GM10248 (cell line): ENCODE measurements at regions not wholly inside any gene's neighbourhood (a gene's known extent, or its start where the extent isn't known, plus 50 kb on each side); places are given as distances from the start of the nearest gene placed in this dataset.

Experiments used
- CTCF ChIA-PET: fragments of 300-600 bp; sonication (Branson Sonifier 250); formaldehyde crosslinking; extraction: SDS; loops from one replicate; lab custom pipeline; 2021; ENCODE audit warnings: antibody characterized with exemption; lab: Yijun Ruan, JAX
- POLR2A ChIA-PET: fragments of 350-650 bp; sonication (Branson Sonifier 250); formaldehyde crosslinking; extraction: SDS; loops from one replicate; lab custom pipeline; 2020; ENCODE audit warnings: antibody characterized with exemption; lab: Yijun Ruan, JAX
- DNase-seq: peaks from one replicate; pipeline ENCODE4 v3.0.0; 2012; ENCODE audit errors: extremely low spot score
- TF ChIP-seq, protein P1 (sequence below): IDR thresholded peaks from 2 replicates; pipeline ENCODE4 v1.5.1; 2012; ENCODE audit warnings: mild to moderate bottlenecking, low read depth; ENCODE audit errors: extremely low read depth, missing control alignments, control extremely low read depth

DNA sequence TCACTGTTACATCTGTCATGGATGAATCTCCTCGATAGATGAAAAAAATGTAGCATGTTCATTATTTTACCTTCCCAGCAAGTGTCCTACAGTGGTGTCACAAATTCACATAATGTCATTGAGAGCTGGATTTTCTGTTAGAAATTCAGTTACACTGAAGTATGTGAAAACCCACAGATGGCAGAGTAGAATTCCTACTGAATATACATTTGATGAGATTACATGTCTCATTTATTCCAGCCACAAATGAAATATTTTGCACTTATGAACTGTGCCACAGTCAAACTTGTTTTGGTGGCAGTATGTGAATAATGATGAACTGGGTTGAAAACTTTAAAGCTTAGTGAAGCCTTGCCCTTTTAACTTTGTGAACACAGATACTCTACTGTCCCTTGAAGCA is 301.9 kb upstream of the DPYD start:
- POLR2A ChIA-PET = no interaction called here
- CTCF ChIA-PET = no interaction called here
- no peak for DNase-seq
- TF ChIP-seq, protein P1, sequence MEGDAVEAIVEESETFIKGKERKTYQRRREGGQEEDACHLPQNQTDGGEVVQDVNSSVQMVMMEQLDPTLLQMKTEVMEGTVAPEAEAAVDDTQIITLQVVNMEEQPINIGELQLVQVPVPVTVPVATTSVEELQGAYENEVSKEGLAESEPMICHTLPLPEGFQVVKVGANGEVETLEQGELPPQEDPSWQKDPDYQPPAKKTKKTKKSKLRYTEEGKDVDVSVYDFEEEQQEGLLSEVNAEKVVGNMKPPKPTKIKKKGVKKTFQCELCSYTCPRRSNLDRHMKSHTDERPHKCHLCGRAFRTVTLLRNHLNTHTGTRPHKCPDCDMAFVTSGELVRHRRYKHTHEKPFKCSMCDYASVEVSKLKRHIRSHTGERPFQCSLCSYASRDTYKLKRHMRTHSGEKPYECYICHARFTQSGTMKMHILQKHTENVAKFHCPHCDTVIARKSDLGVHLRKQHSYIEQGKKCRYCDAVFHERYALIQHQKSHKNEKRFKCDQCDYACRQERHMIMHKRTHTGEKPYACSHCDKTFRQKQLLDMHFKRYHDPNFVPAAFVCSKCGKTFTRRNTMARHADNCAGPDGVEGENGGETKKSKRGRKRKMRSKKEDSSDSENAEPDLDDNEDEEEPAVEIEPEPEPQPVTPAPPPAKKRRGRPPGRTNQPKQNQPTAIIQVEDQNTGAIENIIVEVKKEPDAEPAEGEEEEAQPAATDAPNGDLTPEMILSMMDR = no peak

DNA sequence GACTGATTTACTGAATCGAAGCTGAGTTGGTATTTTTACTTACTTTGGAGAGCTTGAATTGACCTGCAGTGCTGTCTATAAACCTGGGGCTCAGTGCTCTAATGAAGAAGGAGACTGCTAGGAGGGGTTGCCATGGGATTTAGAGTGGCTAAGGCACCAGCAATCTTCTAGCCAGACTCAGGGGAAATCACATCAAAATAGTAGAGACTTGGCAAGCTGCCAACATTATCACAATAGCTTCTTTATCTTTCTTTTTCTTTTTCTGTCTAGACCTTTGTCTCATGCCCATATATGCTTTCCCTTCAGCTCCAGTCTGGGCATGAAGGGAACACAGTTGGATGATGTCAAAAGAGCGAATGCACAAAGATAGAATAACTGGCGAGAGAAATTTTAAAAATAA is 301.1 kb upstream of the DPYD start:
- POLR2A ChIA-PET = no interaction called here

DNA sequence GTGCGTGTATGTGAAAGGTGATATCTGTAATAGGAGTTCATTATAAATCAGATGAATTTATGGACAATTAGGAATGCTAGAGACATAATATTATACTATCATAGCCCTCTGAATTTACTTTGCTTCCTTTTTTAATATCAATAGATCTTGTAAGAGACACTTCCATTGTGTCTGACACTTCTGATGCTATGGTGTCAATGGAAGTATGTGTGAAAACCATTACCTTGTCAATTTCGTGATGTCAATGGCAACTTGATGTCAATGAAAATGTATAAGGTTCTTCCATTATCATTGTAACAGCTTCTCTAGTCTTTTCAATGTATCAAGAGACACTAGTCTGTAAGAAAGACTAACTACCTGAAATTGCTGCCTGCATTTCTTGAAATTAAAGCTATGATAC is 296.8 kb upstream of the DPYD start:
- ChIA-PET CTCF (no interaction called here), POLR2A (no interaction called here)
- no peak for DNase-seq
- TF ChIP-seq, protein P1 = no peak

More for the DNA sequence above, 301.1 kb upstream of the DPYD start:
- CTCF ChIA-PET = no interaction called here
- TF ChIP-seq, protein P1 = no peak
- DNase-seq = no peak

DNA sequence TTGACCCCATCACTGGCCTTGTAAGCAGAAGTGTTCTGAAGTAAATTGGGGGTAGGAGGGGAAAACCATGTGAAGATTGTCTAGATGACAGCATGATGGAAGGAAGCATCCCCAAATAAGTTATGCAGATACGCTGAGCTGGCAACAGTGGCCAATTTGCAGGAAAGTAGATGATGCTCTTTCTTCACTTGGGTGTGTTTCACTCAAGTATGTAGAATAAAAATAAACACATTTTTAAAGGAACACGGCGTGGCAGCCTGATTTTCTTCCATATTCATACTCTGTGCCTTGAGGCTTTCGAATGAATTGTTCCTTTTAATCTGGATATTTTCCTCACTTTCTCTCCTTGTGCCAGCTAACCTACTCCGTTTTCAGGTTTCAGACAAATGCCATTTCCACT is 295.5 kb upstream of the DPYD start:
- CTCF ChIA-PET = no interaction called here
- POLR2A ChIA-PET = no interaction called here
- TF ChIP-seq, protein P1 = no peak
- no peak for DNase-seq

DNA sequence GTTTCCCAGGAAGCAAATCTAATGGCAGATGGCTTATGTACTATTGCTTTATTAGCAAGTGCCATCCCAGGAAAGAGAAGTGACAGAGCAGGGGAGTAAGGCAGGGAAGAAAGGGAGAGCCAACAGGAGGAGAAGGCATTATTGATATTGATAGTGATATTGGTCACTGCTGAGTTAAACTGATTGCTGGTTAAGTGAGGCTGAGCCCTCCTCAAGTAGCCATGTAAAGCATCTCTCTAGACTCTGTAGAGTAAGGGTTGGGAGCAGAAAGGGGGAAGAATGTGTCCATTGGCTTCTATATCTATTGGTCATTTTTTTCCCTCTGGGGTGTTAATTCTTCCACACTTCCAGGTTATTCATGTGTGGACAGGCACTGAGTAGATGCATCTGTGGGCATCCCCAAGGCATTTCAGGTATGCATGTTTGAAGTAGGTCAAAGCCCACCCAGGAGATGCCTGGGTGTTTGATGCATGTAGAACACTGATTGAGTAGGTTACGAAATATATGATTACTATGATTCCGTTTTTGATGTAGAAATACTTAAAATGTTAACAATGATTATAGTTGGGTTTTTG is 290.5 kb upstream of the DPYD start:
- DNase-seq = no peak
- ChIA-PET POLR2A (no interaction called here), CTCF (no interaction called here)
- TF ChIP-seq, protein P1 = no peak

DNA sequence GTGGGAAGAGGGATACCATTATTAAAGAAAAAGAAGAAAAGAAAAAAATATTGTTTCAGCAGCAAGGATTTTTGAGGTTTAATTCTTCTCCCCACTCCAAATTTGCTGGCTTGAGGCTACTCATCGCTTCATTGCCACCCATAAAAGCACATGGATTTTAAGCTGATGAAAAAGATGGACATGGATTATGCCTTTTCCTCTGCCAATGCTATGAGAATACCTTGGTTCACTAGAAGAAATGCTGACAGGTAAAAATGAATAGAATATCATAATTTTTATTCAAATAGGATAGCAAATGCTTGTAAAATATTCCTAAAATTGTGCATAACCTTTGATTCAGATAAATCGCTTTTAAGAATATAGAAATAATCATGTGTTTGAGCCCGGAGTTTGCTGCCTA is 289.7 kb upstream of the DPYD start:
- ChIA-PET POLR2A (no interaction called here), CTCF (no interaction called here)
- TF ChIP-seq, protein P1 = no peak
- DNase-seq = no peak
